ENCODE measurements at regions not wholly inside any gene's neighbourhood (a gene's known extent, or its start where the extent isn't known, plus 50 kb on each side); places are given as distances from the start of the nearest gene placed in this dataset.
A peak's percentile ranks its signal among the peaks of the same experiment; 100 is the strongest.

DNA sequence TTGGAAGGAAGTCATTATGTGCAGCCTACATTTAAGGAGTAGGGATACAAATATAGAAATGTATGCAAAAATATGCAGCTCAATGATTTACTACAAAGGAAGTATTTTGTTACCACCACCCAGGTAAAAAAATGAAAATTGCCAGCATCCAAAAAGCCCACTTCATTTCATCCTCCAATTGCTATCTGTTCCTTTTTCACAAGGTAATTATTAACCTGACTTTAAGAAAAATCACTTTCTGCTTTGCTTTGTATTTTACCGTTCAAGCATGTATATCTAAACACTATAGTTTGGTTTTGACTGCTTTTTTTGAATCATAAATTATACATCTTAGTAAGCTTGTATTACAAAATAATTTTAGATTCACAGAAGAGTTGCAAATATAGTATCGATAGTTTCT is 768.5 kb upstream of the GJE1 start:
- DNase-seq: no peak

DNA sequence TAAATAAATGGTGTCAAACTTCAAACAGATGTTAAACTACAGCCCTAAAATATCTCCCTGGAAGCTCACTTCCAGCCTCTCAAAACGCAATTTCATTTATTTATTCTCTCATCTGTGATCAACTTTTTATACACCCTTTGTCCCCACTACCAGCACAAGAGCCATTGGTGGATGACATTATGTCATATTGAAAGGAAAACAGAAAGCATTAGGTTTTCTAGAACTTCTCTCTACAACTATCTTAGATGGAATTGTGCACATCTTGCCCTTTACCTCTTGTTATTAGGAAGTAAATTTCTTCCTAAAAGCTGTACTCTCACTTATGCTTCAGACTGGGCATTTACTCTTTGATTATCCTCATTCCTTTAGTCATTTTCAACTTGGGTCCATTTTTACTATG is 771.2 kb upstream of the GJE1 start:
- DNase-seq: no peak

DNA sequence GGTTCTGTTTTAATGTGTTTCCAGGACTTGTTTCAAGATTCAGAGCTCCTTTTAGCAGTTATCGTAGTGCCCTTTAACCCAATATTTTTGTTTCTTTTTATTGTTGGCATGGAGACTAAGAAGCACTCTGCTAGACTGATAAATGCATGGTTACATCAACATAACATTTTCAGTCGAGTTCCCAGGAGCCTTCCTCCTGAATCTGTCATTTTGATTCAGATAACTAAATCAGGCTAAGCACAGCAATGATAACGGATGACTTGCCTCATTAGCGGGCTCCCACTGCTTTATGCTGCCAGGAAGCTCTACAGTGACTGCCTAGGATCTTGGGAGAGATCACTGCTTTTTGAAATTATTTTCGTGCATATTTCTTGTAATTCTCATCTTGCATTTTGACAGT is 772.8 kb upstream of the GJE1 start:
- DNase-seq: no peak

DNA sequence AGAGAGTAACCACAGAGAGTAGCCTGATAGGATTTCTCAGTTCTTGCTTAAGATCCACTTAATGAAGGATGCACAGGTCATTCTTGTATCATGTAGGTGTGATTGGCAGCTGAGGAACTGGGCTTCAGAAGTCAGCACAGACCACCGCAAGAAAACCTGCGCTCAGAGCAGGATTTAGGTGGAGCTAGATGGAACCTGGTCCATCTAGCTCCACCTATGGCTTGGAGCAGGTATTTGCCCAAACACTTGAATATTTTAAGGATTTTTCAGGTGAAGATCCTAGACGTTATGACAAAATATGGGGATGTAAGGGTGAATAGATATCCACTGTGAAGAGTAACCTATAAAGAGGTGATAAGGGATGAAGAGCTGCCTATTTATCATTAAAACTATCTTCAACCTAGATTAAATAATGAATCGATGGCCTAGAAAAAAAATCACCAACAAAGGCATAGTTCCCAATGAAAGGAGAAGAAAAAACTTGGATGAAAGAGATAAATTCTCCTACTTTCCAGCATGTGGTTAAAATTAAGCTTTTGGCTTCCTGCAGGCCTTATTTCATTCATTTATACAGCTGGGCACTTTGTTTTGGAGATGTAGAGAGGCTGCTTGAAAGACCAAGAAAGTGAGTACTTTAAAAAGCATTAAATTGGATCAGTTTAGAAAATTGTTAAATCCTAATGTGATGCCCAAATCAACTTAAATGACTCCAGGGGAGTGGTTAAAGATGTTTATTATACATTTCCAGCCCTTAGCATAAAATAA is 778.4 kb upstream of the GJE1 start:
- DNase-seq: no peak

DNA sequence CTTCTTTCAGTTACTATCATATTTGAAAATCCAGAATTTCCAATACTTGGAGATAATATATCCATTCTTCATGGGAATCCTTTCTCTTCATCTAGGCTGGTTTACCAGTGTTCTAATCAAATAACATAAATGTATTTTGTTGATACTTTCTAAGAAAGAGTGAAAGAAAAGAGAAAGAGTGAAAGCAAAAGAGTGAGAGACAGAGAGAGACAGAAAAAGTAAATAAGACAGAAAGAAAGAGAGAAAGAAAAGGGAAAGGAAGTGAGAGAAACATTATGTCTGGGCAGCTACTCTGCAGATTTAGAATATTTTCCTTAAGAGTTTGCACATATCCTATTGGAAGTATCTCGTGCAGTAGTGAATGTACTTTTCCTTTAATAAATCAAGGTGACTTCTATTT is 781.0 kb upstream of the GJE1 start:
- no peak for DNase-seq

DNA sequence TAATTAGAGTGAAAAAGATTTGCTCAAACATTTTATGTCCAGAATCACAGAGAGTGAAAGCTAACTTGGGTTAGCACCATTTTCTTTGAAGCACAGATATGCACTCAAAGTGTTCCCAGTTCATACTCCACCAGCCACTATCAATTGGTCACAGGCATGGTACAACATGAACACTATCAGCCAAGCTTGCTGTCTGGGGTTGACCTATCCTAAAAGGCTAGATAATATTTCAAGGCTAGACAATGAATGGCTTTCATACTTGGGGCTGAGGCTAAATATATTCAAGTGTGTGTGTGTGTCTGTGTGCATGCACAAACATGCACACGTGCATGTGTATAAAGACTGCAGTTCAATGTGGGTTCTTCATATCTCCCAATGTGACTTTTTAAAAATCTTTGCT is 783.0 kb upstream of the GJE1 start:
- no peak for DNase-seq

DNA sequence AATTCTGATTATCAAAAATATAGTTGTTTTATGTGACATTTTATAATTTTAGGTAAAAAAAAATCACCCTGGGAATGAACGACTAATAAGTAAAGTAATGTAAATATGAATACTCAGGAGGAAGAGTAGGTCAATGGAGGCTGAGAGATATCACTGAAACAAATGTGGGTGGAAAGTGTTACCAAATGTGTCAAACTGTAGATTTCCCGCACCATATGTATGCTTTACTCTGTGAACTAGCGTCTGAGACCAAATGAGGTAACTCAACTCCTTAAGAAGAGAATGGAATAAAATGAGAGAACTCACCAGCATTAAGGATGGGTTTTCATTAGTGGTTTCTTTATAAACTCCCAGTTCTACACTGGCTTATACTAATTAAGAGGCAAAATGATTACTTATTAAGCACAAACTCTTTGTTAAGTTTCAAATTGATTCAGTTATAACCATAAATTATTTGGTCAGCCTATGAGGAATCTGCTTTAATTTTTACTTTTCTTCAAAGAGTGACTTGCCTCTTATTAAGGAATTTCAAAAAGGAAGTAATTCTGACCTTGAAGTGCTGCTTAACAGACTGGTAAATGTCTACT is 784.7 kb upstream of the GJE1 start:
- no peak for DNase-seq

DNA sequence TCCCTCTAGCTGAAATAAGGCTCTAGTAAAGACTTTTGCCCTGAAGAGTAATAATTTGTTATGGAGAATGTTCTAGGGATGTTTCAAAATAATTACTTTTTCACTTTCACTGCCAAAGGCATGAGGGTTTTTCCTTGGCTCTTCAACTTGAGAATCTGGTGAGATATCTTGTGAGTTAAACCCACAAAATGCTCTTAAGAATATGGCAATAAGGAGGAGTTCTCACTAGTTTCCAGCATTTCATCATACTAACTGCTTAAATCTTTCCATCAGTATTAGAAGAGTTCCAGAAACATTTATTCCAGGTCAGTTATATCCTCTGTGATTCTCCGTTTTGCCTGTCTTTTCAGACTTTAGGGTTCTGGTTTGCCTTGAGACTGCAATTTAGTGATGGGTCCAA is 785.6 kb upstream of the GJE1 start:
- DNase-seq: no peak

DNA sequence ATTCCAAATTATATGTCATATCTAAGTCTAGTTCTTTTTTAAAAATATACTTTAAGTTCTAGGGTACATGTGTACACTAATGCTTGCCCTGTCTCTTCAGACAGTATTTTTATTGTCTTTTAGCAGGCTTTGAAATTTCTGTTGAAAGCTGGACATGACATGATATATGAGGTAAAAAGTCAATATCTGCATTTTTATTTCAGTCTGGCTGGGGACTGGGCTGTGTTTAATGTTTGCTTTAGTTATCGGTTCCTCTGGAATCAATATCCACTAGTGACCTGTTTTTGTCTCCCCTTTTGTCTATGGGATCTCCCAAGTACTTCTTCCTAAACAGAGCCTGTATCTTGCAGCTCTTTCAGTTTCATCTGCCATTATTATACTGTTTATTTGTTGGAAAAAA is 786.2 kb upstream of the GJE1 start:
- no peak for DNase-seq

DNA sequence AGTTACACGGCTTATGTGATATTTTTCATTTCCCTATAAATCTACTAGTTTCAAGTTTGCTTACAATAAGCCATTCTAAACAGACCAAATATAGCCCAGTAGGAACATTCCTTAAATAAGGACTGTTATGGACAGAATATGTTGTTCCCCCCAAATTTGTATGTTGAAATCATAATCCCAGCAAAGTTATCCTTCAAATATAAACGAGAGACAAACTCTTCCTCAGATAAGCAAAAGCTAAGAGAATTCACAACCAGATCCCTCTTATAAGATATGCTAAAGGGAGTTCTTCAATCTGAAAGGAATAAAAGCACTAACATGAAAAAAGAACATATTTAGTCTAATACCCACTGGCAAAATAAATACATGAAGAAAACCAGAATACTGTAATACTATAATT is 795.5 kb upstream of the GJE1 start:
- DNase-seq: no peak

DNA sequence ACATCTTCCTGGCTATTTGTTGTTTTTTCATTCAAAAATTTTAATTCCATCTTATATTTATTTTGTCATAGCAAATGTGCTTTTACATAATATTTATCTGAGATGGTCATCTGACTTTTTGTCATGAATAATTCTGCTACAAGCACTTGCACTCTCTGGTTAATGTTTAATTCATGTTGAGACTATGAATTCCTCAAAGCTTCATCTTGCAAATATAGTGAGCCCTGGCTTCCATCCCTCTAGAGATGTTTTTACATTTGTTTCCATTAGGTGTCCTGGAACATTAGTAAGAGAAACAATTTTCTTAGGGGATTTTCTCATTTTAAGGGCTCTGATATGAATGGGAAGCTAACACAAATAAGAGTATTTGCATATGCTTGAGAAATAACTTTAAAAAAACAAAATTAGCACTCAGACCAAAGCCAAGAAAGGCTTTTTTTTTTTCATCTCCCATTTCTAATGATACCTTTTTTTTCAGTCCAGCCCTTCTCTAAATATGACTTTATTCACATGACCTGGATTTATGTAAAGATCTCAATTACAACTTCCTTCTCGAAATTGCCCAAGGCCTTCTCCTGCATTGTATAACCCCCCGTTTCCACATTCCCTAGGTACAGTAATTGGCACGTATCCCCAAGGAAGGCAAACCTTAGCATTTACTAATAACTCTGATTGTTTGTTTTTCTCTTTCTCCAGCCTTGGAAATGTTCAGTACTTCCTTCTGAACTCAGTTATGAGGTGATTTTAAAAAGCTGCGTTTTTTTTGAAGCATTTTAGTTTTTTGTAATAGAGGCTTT is 797.0 kb upstream of the GJE1 start:
- DNase-seq: no peak

DNA sequence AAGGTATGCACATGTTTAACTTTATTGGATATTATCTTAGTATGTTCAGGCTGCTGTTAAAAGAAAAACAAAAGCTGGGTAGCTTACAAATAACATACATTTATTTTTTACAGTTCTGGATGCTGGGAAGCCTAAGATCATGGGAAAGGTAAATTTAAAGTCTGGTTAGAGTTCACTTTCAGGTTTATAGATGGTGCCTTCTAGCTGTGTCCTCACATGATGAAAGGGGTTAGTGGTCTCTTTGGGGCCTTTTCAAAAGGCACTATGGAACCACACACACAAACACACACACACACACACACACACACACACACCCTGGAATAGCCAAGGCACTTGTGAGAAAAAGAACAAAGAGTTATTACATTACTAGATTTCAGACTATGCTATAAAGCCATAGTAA is 805.8 kb upstream of the GJE1 start:
- no peak for DNase-seq

DNA sequence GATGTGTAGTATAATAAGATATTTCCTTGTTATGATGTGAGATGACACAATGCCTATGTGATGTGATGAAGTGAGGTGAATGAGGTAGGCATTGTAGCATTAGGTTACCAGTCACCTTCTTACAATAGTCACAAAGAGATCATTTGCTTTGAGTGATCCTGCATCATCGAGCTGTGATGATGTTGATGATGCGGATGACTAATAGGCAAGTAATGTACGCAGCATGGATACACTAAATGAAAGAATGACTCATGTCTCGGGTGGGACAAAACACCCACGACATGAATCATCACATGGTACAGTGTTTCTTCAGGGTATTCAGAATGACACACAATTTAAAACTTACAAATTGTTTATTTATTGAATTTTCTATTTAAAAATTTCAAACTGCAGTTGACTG is 806.3 kb upstream of the GJE1 start:
- peak in 3 of 5 donors; percentile 7 to 52 (median 10) for DNase-seq

DNA sequence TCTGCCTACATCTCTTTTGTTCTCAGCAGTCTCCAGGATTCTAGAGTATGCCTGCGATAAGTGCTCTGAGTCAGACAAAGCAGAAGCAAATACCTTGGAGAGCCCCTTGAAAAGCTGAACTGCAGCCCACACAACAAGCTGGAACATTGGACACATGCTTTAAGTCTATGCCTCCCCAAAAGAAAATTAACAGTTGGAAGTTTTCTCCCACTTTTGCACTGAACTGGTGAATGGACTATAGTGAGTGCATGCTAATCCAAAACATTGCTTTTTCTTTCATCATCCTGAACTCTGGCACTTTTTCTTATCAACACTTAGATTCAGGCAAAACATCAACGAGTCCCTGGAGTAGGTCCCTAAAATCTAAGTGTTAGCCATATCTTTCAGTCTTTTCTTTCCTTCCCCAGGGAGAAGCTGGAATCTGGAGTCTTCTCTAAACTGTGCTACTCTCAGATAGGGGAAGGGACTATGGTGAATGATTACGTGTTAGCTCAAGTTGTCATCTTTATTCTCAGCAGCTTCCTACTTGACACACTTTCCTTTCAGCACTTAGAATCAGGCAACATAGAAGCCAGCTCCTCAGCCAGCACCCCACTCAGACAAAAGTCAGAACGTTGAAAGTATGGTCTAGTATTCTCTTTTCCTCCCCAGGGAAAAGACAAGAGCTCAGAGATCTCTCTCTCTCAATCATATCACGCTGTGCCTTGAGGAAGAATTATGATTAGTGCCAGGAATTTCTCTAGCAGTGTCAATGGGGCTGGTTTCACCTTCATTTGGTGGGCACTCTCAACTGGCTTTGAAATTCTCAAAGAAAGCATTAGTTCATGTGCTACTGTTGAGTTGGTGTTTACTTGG is 811.0 kb upstream of the GJE1 start:
- DNase-seq: no peak

DNA sequence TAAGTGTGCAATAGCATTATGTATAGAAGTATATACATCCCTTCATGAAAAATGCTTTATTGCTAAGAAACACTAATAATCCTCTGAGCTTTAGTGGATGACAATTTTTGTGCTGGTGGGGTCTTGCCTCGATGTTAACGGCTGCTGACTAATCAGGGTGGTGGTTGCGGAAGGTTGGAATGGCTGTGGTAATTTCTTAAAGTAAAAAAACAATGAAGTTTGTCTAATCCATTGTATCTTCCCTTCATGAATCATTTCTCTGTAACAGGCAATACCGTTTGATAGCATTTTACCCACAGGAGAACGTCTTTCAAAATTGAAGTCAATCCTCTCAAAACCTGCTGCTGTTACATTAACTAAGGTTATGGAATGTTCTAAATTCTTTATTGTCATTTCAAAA is 816.5 kb upstream of the GJE1 start:
- no peak for DNase-seq

DNA sequence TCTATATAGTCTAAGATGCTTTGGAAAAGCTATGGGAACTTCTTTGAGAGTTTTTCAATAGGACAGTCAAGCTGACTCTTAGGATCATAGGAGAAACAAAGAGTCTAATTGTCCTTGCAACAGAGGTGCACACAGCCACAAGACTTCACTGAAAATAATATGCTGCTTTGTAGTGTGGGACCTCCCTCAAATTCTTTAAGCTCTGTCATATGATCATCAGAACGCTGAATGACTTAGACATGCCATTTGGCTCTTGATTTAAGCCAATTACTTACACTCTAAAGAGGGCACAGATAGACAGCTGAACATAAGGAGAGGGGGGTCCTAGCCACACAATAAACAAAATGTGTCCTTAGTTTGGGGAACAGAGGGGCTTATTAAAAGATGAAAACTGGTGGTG is 818.7 kb upstream of the GJE1 start:
- no peak for DNase-seq

DNA sequence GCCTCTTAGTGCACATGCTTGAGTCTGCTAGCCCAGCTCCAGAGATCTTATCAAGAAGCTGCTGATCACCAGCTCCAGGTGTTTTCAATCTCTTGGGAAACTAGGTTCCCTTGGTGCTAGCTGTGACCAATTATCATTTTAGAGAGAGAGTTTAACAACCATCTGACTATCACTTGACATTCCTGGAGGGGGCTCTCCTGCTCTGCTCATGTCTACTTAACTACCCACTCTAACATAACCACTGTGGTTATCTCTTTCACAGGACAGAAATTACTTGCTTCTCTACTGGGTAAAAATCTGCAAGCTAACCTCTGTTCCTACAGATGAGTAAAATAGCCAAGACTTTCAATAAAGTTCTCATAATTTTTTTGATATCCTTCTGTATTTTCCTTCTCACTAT is 823.4 kb upstream of the GJE1 start:
- no peak for DNase-seq

DNA sequence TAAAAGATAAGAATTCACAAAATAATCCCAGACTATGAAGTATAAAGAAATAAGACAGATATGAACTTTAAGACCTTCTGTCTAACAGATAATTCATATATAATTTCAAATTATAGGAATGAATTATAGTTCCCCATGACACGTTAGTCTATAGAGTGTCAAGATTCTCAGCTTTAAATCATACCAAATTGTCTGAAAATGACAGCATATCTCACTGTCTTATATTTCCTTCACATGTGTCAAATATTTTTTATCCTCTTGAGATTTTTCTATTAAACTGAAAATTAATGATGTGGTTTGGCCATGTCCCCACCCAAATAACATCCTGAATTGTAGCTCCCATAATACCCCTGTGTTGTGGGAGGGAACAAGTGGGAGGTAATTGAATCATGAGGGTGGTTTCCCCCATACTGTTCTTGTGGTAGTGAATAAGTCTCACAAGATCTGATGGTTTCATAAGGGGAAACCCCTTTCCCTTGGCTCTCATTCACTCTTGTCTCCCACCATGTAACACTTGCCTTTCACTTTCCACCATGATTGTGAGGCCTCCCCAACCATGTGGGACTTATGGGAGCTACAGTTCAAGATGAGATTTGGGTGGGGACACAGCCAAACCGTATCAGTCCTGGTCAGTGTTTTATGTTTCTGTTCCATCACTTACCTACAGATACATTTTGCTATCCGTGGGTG is 825.3 kb upstream of the GJE1 start:
- no peak for DNase-seq

DNA sequence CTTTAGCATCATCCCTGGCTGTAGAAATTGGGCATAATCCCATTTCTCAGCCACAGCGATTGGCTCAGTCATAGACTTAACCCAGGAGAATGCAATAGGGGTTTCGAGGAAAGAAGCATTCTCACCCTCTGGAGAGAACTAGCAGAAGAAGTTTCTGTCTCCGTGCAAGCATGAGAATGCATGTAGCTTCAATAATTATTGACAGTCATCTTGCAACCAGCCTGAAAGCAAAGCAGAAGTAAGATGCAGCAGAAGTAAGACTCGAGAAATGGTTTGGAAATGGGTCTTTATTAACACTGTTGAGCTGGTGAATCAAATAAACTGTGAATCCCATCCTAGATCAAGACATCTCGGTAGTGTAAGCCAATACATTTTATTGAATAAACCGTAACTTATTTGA is 828.8 kb upstream of the GJE1 start:
- DNase-seq: no peak

DNA sequence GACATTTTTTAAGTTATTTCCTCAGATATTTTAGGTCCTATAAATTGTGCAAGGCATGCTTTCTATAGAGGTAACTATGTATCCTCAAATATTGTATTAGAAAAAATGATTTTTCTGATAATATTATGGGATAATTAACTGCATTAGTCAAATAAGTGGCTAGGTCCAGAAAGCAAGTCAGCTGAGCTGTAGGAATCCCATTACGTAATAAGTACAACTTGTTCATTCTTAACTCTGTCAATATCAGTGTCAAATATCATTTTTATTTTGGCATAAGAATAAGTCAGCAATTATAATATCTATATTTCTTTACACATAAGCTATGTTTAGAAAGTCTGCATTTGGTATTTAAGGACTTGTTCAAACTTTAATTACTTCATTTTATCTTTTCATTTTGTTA is 830.9 kb upstream of the GJE1 start:
- DNase-seq: no peak

DNA sequence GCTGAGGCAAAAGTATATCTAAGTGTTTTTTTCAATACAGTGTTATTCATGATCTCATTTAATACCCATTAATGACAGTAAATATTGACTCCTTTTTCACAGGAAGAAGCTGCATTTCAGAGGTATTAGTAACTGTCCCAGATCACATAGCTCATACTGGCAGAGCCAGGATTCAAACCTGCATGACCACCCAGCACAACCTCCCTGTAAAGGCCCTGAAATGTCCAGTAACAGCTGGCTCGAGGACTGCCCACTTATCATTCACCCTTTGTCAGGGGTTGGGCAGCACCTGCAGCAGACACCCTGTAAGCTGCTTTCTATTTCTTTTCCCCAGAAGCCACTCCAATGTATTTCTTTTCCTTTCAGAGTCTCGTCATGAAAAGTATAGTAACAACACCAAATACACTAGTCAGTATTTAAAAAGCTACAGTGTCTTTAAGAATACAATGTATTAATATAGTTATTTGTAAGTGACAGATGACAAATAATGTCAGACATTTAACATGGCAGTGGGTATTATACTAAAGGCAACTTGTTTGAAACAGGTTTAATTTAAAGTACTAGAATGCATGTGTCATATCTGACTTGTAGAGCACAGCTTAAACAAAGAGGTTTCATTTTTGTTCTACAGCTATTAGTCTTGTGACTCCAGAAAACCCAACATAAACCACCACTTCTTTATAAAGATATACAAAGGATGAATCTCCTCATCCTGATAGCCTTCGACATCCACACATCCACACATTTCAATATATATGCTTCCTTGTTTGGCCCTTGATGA is 841.6 kb upstream of the GJE1 start:
- DNase-seq: no peak

DNA sequence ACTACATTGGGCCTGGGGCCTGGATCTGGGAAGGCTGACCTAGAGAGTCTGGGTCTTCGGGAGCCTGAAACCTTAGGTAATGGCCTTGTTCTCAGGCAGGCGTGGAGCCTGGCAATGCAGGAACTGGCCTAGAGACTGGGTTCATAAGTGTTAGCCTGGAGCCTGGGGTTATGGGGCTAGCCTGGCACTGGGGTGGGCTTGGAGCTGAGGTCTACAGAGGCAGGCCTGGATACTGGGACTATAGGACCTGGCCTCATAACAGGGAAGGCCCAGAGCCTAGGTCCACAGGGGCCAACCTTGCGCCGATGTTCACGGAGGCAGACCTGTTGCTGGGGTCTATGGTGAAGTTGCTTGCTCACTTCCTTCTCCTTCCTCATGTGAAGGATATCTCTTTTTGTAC is 843.8 kb upstream of the GJE1 start:
- no peak for DNase-seq
